H1 (cell line): ENCODE measurements at regions not wholly inside any gene's neighbourhood (a gene's known extent, or its start where the extent isn't known, plus 50 kb on each side); places are given as distances from the start of the nearest gene placed in this dataset.

Source experiments
- CTCF ChIA-PET: fragments of 300-600 bp; sonication (Branson Sonifier 250); formaldehyde crosslinking; loops from one replicate; lab custom pipeline; 2021; ENCODE audit not compliant: partially characterized antibody; lab: Charles Lee
- POLR2A ChIA-PET: fragments of 300-600 bp; sonication (Branson Sonifier 250); formaldehyde crosslinking; loops from one replicate; lab custom pipeline; 2021; ENCODE audit warnings: inconsistent platforms; ENCODE audit not compliant: partially characterized antibody; lab: Charles Lee
- DNase-seq, 2 experiments: peaks; one replicate each; pipeline versions ENCODE4 v3.0.0 to v3.0.0-alpha.2; 2010 to 2022; ENCODE audit warnings: low spot score in 2 of 2, low read depth in 1 of 2, mixed read lengths in 1 of 2
- FAIRE-seq: peaks from 2 replicates; lab custom pipeline; 2011; peaks lifted over from hg19 to GRCh38; lab: Jason Lieb, UNC
- H2AFZ ChIP-seq: 2 replicates; pipeline ENCODE4 v1.8.1; 2012; ENCODE audit warnings: low read length, inconsistent platforms
- H2AK5ac ChIP-seq: 2 replicates; pipeline ENCODE4 v1.6.1; 2013; ENCODE audit warnings: low read depth, low read length
- H2BK120ac ChIP-seq: replicated peaks from 2 replicates; pipeline ENCODE3; 2013; ENCODE audit warnings: low read depth, low read length, inconsistent platforms
- H2BK12ac ChIP-seq: 2 replicates; pipeline ENCODE4 v1.6.1; 2013; ENCODE audit warnings: low read depth, low read length
- H2BK15ac ChIP-seq: 2 replicates; pipeline ENCODE4 v1.6.1; 2013; ENCODE audit warnings: low read length
- H2BK20ac ChIP-seq: 2 replicates; pipeline ENCODE4 v1.6.1; 2013; ENCODE audit warnings: low read length
- H2BK5ac ChIP-seq: 2 replicates; pipeline ENCODE4 v1.6.1; 2013; ENCODE audit warnings: low read depth, low read length
- H3K14ac ChIP-seq: 2 replicates; pipeline ENCODE4 v1.6.1; 2013; ENCODE audit warnings: inconsistent platforms; ENCODE audit not compliant: insufficient read length
- H3K18ac ChIP-seq: 2 replicates; pipeline ENCODE4 v1.6.1; 2013; ENCODE audit warnings: low read length; ENCODE audit errors: extremely low read depth
- H3K23ac ChIP-seq: 2 replicates; pipeline ENCODE4 v1.6.1; 2013; ENCODE audit warnings: inconsistent platforms; ENCODE audit not compliant: insufficient read length
- H3K23me2 ChIP-seq: 2 replicates; pipeline ENCODE4 v1.6.1; 2013; ENCODE audit warnings: low read depth, low read length
- H3K27ac ChIP-seq: 2 replicates; pipeline ENCODE4 v1.6.1; 2011; ENCODE audit warnings: low read depth, low read length, inconsistent platforms
- H3K27me3 ChIP-seq, 4 experiments: replicated peaks in 1 of 4; 1 replicate in 1 of 4; 2 replicates in 3 of 4; pipeline versions ENCODE4 v1.6.1 to v1.8.1; 2011 to 2013; ENCODE audit warnings: low read length in 3 of 4, mild to moderate bottlenecking in 3 of 4, inconsistent platforms in 2 of 4, mixed read lengths in 2 of 4, moderate library complexity in 1 of 4; ENCODE audit not compliant: control insufficient read depth in 3 of 4, insufficient read depth in 3 of 4; ENCODE audit errors: extremely low read depth in 1 of 4
- H3K36me3 ChIP-seq, 4 experiments: 2 replicates each; pipeline versions ENCODE4 v1.6.1 to v1.8.1; 2011 to 2013; ENCODE audit warnings: mild to moderate bottlenecking in 4 of 4, low read length in 3 of 4, moderate library complexity in 2 of 4, control low read depth in 1 of 4, inconsistent platforms in 1 of 4; ENCODE audit not compliant: insufficient read depth in 4 of 4, control insufficient read depth in 2 of 4
- H3K4ac ChIP-seq: replicated peaks from 2 replicates; pipeline ENCODE3; 2013; ENCODE audit warnings: low read length, low read depth, mixed read lengths, inconsistent platforms; ENCODE audit not compliant: insufficient read length
- H3K4me1 ChIP-seq, 4 experiments: replicated peaks in 1 of 4; 1 replicate in 1 of 4; 2 replicates in 3 of 4; pipeline versions ENCODE4 v1.6.1 to v1.8.1; 2011 to 2013; ENCODE audit warnings: low read length in 3 of 4, inconsistent platforms in 2 of 4, mixed read lengths in 1 of 4; ENCODE audit not compliant: insufficient read depth in 4 of 4, control insufficient read depth in 3 of 4
- H3K4me2 ChIP-seq, 2 experiments: 2 replicates each; pipeline versions ENCODE4 v1.6.1 to v1.8.1; 2011 to 2013; ENCODE audit warnings: low read depth in 2 of 2, low read length in 2 of 2, control low read depth in 1 of 2, inconsistent platforms in 1 of 2, mild to moderate bottlenecking in 1 of 2; ENCODE audit not compliant: insufficient read depth in 1 of 2
- H3K4me3 ChIP-seq, 4 experiments: fragments of 200-600, 300-600 bp in 1 of 4; sonication (generic), shearing (Covaris generic), sonication (Bioruptor Twin) in 1 of 4; 2 replicates each; pipeline versions ENCODE4 v1.5.1 to v1.8.1; 2011 to 2016; ENCODE audit warnings: low read length in 4 of 4, low read depth in 3 of 4, control low read depth in 2 of 4, inconsistent platforms in 2 of 4, mild to moderate bottlenecking in 2 of 4, mixed read lengths in 1 of 4, moderate library complexity in 1 of 4; ENCODE audit not compliant: insufficient read depth in 2 of 4; ENCODE audit errors: extremely low read depth in 1 of 4
- H3K56ac ChIP-seq: replicated peaks from 2 replicates; pipeline ENCODE3; 2013; ENCODE audit warnings: low read depth, mild to moderate bottlenecking, mixed read lengths, low read length, inconsistent platforms; ENCODE audit not compliant: insufficient read length
- H3K79me1 ChIP-seq: 2 replicates; pipeline ENCODE4 v1.6.1; 2013; ENCODE audit warnings: low read depth, low read length, control low read depth
- H3K79me2 ChIP-seq, 2 experiments: 2 replicates each; pipeline versions ENCODE4 v1.6.1 to v1.8.1; 2012 to 2013; ENCODE audit warnings: low read length in 2 of 2, mild to moderate bottlenecking in 2 of 2, inconsistent platforms in 1 of 2; ENCODE audit not compliant: insufficient read depth in 2 of 2, control insufficient read depth in 1 of 2
- H3K9ac ChIP-seq, 4 experiments: replicated peaks in 1 of 4; 1 replicate in 1 of 4; 2 replicates in 3 of 4; pipeline versions ENCODE4 v1.6.1 to v1.8.1; 2011 to 2013; ENCODE audit warnings: low read depth in 3 of 4, low read length in 3 of 4, control low read depth in 2 of 4, mild to moderate bottlenecking in 2 of 4, moderate library complexity in 2 of 4, inconsistent platforms in 1 of 4; ENCODE audit errors: extremely low read depth in 1 of 4
- H3K9me3 ChIP-seq, 2 experiments: 2 replicates each; pipeline versions ENCODE4 v1.6.1 to v1.8.1; 2012 to 2013; ENCODE audit warnings: mild to moderate bottlenecking in 2 of 2, moderate library complexity in 2 of 2, control low read depth in 1 of 2, inconsistent platforms in 1 of 2, low read depth in 1 of 2, low read length in 1 of 2, mixed read lengths in 1 of 2; ENCODE audit not compliant: insufficient read depth in 2 of 2
- H4K20me1 ChIP-seq, 2 experiments: replicated peaks in 1 of 2; 2 replicates each; pipeline versions ENCODE3 to v1.8.1; 2011 to 2013; ENCODE audit warnings: inconsistent platforms in 2 of 2, low read length in 2 of 2, mild to moderate bottlenecking in 1 of 2; ENCODE audit not compliant: insufficient read depth in 2 of 2, control insufficient read depth in 1 of 2
- H4K5ac ChIP-seq: 2 replicates; pipeline ENCODE4 v1.6.1; 2013; ENCODE audit warnings: low read length, low read depth, mixed read lengths, inconsistent platforms; ENCODE audit not compliant: insufficient read length
- H4K8ac ChIP-seq: 2 replicates; pipeline ENCODE4 v1.8.0; 2013; ENCODE audit warnings: mild to moderate bottlenecking, moderate library complexity, low read length, inconsistent platforms; ENCODE audit not compliant: insufficient read depth; ENCODE audit errors: extremely low read depth
- H4K91ac ChIP-seq: replicated peaks from 2 replicates; pipeline ENCODE3; 2013; ENCODE audit warnings: low read length, mixed read lengths, inconsistent platforms; ENCODE audit not compliant: insufficient read length
- ATF2 ChIP-seq: IDR thresholded peaks from 2 replicates; pipeline ENCODE4 v1.6.1; 2012; ENCODE audit warnings: low read length, inconsistent platforms
- BACH1 ChIP-seq: IDR thresholded peaks from 2 replicates; pipeline ENCODE4 v1.6.1; 2012; ENCODE audit warnings: low read length, improper control_type of control experiment
- CEBPB ChIP-seq: IDR thresholded peaks from 2 replicates; pipeline ENCODE4 v1.6.1; 2012; ENCODE audit warnings: low read depth, low read length
- CHD2 ChIP-seq: IDR thresholded peaks from 2 replicates; pipeline ENCODE4 v1.6.1; 2012; ENCODE audit warnings: low read length, improper control_type of control experiment
- JUND ChIP-seq: IDR thresholded peaks from 2 replicates; pipeline ENCODE4 v1.6.1; 2011; ENCODE audit warnings: mild to moderate bottlenecking, improper control_type of control experiment, low read length
- NRF1 ChIP-seq: IDR thresholded peaks from 2 replicates; pipeline ENCODE4 v1.6.1; 2011; ENCODE audit warnings: mild to moderate bottlenecking, low read depth, low read length, improper control_type of control experiment
- POLR2A ChIP-seq, 2 experiments: IDR thresholded peaks; 1 replicate in 1 of 2; 2 replicates in 1 of 2; pipeline ENCODE4 v1.6.1; 2011; ENCODE audit warnings: low read depth in 2 of 2, low read length in 2 of 2, mild to moderate bottlenecking in 2 of 2; ENCODE audit errors: control extremely low read depth in 1 of 2
- RAD21 ChIP-seq, 2 experiments: IDR thresholded peaks in 1 of 2; conservative IDR thresholded peaks in 1 of 2; 2 replicates each; pipeline ENCODE4 v1.6.1; 2011; ENCODE audit warnings: low read depth in 2 of 2, low read length in 2 of 2, improper control_type of control experiment in 1 of 2, inconsistent platforms in 1 of 2, mild to moderate bottlenecking in 1 of 2, moderate library complexity in 1 of 2
- RBBP5 ChIP-seq: IDR thresholded peaks from 2 replicates; pipeline ENCODE4 v1.7.1; 2012; ENCODE audit warnings: low read depth, mild to moderate bottlenecking, inconsistent platforms, low read length, moderate library complexity, borderline replicate concordance
- SIN3A ChIP-seq, 2 experiments: IDR thresholded peaks in 1 of 2; conservative IDR thresholded peaks in 1 of 2; 2 replicates each; pipeline ENCODE4 v1.6.1; 2011 to 2012; ENCODE audit warnings: low read length in 2 of 2, improper control_type of control experiment in 1 of 2, low read depth in 1 of 2, mild to moderate bottlenecking in 1 of 2
- SIRT6 ChIP-seq: IDR thresholded peaks from one replicate; pipeline ENCODE4 v1.7.1; 2012; ENCODE audit warnings: low read length, inconsistent platforms
- WGBS, 2 experiments: shearing (Covaris generic) in 1 of 2; methylation state at CpG; one replicate each; pipeline versions ENCODE4 v1.1.6 to v1.1.7; 2013 to 2015; ENCODE audit warnings: low lambda C conversion rate in 2 of 2, mixed read lengths in 2 of 2, inconsistent platforms in 1 of 2, low coverage in 1 of 2, missing lambda C conversion rate in 1 of 2; ENCODE audit not compliant: insufficient replicate concordance in 2 of 2, insufficient coverage in 1 of 2, insufficient read length in 1 of 2; ENCODE audit errors: extremely low coverage in 1 of 2, missing lambda C conversion rate in 1 of 2; 5-methylcytosine and 5-hydroxymethylcytosine counted together

DNA sequence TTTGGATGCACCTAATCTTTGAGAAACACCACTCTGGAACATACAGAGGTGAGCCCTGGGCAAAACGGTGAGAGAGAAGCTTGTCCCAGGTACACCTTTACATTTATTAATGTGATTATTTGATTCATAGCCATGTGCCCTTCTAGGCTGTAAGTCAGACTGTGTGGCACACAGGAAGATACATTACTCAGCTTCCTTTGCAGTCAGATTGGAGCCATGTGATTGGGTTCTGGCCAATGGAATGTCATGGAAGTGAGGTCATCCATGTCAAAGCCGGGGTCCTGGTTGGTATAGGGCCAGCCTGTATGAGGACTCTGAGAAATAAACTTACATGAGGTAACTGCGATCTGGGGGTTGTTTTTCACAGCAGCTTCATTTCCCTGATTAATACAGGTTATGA, 106.8 kb upstream of the CD180 start:
- H3K4me2 ChIP-seq, result no peak overlapping the region
- H2AFZ ChIP-seq, result no peak overlapping the region
- POLR2A ChIA-PET, result interaction anchor here (0.5 kb wide), 1 partner anchor 1652 kb away, joined by 3 read pairs; no protein-coding TSS in a partner anchor
- TF ChIP-seq NRF1 (no peak), RBBP5 (no peak), CHD2 (no peak), CEBPB (no peak), SIRT6 (no peak), JUND (no peak), RAD21 (IDR thresholded peaks at IDR 0.05 in 1 of 2, conservative IDR thresholded peaks at IDR 0.05 in 1 of 2; ENCODE audit: low read depth in 2 of 2, low read length in 2 of 2) (no peak), SIN3A (conservative IDR thresholded peaks at IDR 0.05 in 1 of 2, IDR thresholded peaks at IDR 0.05 in 1 of 2; ENCODE audit: low read depth in 1 of 2, low read length in 2 of 2) (no peak), POLR2A (IDR thresholded peaks at IDR 0.05; ENCODE audit: control extremely low read depth in 1 of 2, low read depth in 2 of 2, low read length in 2 of 2) (no peak), ATF2 (no peak), BACH1 (no peak)

More for the DNA sequence above, 106.8 kb upstream of the CD180 start:
- Histone ChIP-seq H2AK5ac (no peak overlapping the region), H3K79me2 (no peaks in the 10 kb centered on the region), H3K9me3 (no peaks in the 10 kb centered on the region), H2BK120ac (no peak overlapping the region), H3K36me3 (no peaks in the 10 kb centered on the region), H3K56ac (no peak overlapping the region), H3K18ac (no peak overlapping the region), H4K20me1 (no peaks in the 10 kb centered on the region), H3K27me3 (no peaks in the 10 kb centered on the region), H2BK15ac (no peak overlapping the region), H3K4me1 (no peaks in the 10 kb centered on the region), H4K91ac (no peak overlapping the region), H3K4me3 (no peak overlapping the region), H3K27ac (no peak overlapping the region), H3K23ac (no peak overlapping the region), H3K23me2 (no peaks in the 10 kb centered on the region), H4K8ac (no peak overlapping the region), H2BK20ac (no peak overlapping the region), H3K14ac (no peak overlapping the region), H3K4ac (no peak overlapping the region), H2BK12ac (no peak overlapping the region), H3K9ac (no peak overlapping the region), H2BK5ac (no peak overlapping the region), H3K79me1 (no peaks in the 10 kb centered on the region), H4K5ac (no peak overlapping the region)
- FAIRE-seq (no peak), DNase-seq (no peak)
- CTCF ChIA-PET, result interaction anchor here (0.6 kb wide), 1 partner anchor 1525 kb away, joined by 3 read pairs; no protein-coding TSS in a partner anchor
- 86% methylated on average over 3 of the region's 3 CpGs; no CpG with 5 or more reads in 1 of the 2 experiments for WGBS, 2 experiments
